Fibroblast of skin of left biceps (primary cell): ENCODE measurements at regions not wholly inside any gene's neighbourhood (a gene's known extent, or its start where the extent isn't known, plus 50 kb on each side); places are given as distances from the start of the nearest gene placed in this dataset.

Experiments used
- DNase-seq, 2 experiments: peaks; one replicate each; pipeline ENCODE4 v3.0.0-alpha.2; 2013; ENCODE audit warnings: low read depth in 2 of 2

DNA sequence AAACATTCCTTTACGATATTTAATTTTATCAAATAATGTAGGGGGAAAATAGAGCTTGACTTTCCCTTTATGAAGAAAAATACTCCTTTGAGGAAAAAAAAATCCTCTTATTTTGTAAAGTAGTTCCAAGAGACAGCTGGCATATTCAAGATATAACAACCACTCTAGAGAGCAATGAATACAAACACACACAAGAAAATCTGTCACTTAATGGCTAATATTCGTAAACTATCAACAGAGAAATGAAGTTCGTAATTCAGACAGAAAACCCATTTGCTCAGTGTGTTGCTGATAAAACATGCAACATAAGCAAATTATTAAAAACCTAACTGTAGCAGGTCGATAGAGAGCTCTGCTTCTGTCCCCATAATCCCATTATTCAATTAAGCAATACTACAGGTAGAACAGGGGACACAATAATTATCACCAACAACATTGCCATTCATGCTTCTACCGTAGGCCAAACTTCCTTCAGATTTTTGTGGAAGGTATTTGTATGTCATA is 714.4 kb upstream of the MARCKS start:
- no peak for DNase-seq

- DNase-seq = no peak
Measured at GRCh38 chr6:113143206-113143605, 713.9 kb upstream of the MARCKS start.

GRCh38 chr6:113144117-113144516 is 713.0 kb upstream of the MARCKS start:
- DNase-seq = no peak

GRCh38 chr6:113146878-113147277 is 710.3 kb upstream of the MARCKS start:
- no peak for DNase-seq

- peak; percentile 92 to 95 for DNase-seq
Measured at GRCh38 chr6:113147544-113147943, 709.6 kb upstream of the MARCKS start.

DNA sequence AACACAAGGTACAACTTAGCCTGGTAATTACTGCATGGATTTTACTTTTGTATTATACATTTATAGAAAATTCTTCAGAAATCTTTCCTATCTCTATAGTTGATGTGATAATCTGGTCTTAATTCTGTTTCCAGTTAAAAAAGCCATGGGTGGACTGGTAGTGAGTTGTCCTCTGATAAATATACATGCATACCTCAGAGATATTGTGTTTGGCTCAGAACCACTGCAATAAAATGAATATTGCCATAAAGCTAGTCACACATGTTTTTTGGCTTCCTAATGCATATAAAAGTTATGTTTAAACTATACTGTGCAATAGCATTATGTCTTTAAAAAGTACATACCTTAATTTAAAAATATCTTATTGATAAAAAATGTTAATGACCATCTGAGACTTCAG is 708.6 kb upstream of the MARCKS start:
- DNase-seq = no peak

- DNase-seq = no peak
Measured at GRCh38 chr6:113149511-113149910, 707.6 kb upstream of the MARCKS start.

- no peak for DNase-seq
Measured at GRCh38 chr6:113160306-113161017, 696.7 kb upstream of the MARCKS start.

- no peak for DNase-seq
Measured at GRCh38 chr6:113161018-113161315, 696.2 kb upstream of the MARCKS start.

DNA sequence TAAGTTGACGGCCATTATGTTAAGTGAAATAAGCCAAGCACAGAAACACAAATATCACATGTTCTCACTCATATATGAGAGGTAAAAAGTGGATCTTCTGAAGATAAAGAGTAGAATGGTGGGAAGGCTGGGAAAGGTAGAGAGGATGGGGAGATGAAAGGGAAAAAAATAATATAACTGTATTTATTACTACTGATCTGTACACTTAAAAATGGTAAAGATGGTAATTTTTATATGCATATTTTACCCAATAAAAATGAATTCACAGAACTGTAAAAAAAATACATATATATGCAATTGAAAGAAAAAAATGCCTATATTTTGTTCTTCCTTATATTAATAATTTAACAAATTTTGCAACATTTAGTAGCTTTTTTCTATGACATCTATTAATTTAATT is 694.4 kb upstream of the MARCKS start:
- DNase-seq = no peak

GRCh38 chr6:113168057-113168456 is 689.1 kb upstream of the MARCKS start:
- no peak for DNase-seq

DNA sequence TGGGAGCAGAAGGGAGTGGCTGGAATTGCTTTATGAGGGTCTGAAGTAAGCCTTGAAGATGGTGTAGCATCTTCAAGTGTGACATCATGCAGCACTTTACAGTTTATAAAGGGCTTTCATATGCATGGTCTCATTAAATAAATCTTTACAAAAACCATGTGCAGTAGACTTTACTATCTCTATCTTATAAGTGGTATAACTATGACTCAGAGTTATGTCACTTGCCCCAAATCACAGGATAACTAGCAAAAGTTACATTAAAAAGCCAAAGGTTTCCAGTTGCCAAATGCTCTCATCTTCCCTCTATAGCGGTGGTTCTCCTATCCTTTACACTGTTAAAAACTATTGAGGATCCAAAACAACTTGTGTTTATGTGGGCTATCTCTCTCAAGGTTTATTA is 687.7 kb upstream of the MARCKS start:
- DNase-seq = no peak

- no peak for DNase-seq
Measured at GRCh38 chr6:113170454-113170853, 686.7 kb upstream of the MARCKS start.

- no peak for DNase-seq
Measured at GRCh38 chr6:113171882-113172281, 685.3 kb upstream of the MARCKS start.

DNA sequence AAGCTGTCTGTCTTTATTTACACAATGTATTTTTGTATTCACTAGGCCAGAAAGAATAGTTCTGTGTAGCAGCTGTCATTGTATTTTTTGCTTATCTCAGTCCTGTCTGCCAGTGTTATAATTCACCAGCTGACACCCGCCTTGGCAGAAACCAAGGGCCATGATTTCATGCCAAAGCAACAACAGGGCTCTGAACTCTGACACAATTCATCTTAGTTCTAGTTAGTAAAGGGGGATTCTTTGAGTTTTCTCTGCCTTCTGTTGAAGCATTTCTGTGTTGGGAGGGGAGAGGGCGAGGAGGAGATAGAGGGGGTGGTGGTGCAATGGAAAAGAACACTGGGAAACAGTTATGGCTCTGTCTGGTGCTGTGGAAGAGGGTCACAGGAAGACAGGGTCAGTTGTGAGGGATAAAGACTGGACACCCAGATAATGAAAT is 684.6 kb upstream of the MARCKS start:
- no peak for DNase-seq

GRCh38 chr6:113178349-113178748 is 678.8 kb upstream of the MARCKS start:
- no peak for DNase-seq

GRCh38 chr6:113181164-113181563 is 676.0 kb upstream of the MARCKS start:
- no peak for DNase-seq

DNA sequence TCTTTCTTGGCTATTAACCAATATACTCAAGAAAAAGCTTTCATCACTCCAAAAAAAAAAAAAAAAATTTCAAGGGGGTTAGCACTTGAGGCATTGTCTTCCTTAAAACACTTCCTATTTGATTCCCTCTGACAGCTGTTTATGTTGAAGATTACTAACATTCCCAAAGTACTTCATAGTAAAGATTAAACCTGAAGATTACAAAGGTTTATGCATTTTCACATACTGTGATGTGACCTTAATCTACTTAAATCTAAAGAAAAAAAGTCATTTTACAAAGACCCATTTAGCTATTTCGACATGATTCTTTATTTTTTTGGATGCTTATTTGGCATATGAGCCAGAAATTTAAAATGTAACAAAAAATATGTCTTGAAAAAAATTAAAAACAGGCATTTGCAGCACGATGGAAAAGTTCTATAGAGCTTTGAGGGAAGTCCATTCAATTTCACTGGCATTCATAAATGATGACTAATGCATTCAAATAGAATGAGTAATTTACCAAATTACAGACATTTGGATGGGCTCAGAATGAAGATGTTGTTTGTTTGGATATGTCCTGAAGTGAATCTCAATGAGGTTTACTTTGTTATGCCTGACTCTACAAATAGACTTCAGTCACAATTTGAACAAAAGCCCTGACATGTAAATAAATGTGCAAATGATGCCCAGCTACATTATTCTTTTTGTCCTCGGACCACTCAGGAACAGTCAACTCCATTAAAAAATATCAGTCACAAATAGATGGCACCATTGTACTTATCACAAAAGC is 674.6 kb upstream of the MARCKS start:
- peak; percentile 80 to 84 for DNase-seq

GRCh38 chr6:113184291-113184690 is 672.9 kb upstream of the MARCKS start:
- peak; percentile 86 to 87 for DNase-seq

DNA sequence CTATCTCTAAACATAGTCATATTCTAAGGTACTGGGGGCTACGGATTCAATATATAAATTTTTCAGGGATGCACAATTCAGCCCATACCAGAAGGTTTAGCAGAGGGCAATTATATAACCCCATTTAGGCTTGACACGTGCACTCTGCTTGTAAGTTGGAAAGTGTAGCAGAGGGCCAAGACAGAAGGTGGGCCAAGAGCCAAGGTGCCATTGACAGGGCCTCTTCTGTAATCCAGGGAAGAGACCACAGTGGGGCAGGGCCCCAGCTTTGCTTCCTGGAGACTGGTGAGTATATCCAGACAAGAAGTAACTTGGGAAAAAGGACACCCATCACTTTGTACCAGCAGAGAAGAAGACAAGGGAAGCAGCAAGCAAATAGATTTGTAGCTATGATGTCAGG is 672.4 kb upstream of the MARCKS start:
- DNase-seq = no peak

DNA sequence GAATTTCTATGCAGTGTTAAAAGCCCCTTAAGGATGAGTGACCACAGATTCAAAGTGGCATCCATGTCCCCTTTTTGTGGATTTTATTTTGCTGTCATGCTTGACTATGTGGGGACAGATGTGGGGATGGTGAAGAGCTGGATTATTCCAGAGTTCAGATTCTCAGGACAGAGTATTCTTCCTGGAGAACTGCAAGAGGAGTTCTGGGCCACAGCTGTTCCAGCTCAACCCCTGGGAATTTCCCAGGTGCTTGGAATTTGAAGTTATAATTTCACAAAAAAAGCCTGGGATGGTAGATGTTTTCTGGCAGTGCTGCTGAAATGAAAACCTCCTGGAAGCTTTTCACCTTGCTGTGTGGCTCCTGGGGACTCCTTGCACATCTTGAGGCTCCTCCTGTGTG is 671.8 kb upstream of the MARCKS start:
- no peak for DNase-seq

- peak; percentile 37 to 48 for DNase-seq
Measured at GRCh38 chr6:113187661-113188060, 669.5 kb upstream of the MARCKS start.

- no peak for DNase-seq
Measured at GRCh38 chr6:113188962-113189361, 668.2 kb upstream of the MARCKS start.
